ENCODE measurements at regions not wholly inside any gene's neighbourhood (a gene's known extent, or its start where the extent isn't known, plus 50 kb on each side); places are given as distances from the start of the nearest gene placed in this dataset.
"Not testable (repeated sequence)": the region's sequence is repeated elsewhere in the genome, so short reads cannot be mapped to it uniquely, and the experiment has no call there.

DNA sequence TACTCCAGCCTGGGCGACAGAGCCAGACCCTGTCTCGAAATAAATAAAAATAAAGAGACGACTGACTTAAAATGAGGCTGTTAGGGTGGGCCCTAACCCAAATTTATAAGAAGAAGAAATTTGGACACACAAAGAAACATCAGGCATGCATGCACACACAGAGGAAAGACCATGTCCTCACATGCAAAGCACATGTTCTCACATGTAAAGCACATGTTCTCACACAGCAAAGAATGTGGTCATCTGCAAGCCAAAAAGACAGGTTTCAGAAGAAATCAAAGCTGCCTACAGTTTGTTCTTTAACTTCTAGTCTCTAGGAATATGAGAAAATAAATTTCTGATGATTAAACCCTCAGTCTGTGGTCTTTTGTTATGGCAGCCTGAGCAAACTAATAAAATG, 132.3 kb upstream of the CRIM1 start:
- no peak for DNase-seq

DNA sequence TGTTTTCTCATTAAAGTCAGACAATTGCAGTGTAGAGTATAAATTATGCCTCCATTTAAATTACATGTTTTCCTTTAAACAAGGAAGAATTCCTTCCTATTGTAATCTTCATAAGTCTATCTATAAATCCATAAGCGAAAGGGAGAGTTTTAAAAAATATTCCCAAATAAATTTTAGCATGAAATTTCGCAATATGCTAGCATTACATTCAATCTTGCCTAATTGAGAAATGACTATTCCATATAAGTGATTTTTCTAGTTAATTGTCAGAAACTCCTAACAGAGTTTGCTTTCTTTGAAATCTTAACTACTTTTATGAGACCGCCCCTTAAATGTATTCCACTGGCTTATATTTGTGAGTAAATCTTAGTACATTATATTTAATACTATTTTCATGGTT, 133.1 kb upstream of the CRIM1 start:
- DNase-seq = no peak

GRCh38 chr2:36214691-36215090, 140.9 kb upstream of the CRIM1 start:
- DNase-seq = no peak

GRCh38 chr2:36203366-36203765, 152.2 kb upstream of the CRIM1 start:
- DNase-seq = no peak

- no peak for DNase-seq
These were observed 158.2 kb upstream of the CRIM1 start for GRCh38 chr2:36197181-36197971.

- no peak for DNase-seq
These were observed 161.9 kb upstream of the CRIM1 start for GRCh38 chr2:36193680-36194079.

GRCh38 chr2:36192983-36193382, 162.6 kb upstream of the CRIM1 start:
- DNase-seq = no peak

- no peak for DNase-seq
These were observed 165.5 kb upstream of the CRIM1 start for GRCh38 chr2:36190097-36190496.

DNA sequence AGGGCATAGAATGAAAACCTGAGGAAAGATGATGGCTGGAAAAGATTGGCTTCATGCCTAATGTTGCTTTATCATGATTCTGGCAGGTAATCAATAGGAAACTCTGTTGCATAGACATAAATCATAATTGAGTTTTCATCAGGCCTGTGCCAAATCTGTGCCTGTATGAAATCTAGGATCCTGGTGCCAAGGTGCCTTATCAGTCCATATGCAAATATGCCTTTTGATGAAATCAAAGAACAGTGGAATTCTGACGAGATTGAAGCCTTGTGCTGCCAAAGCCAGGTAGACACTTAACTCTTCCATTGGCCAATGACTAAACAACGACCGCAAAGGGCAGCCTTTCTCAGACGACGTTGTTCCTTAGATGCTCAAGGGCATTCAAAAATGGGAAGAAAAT, 170.0 kb upstream of the CRIM1 start:
- no peak for DNase-seq

GRCh38 chr2:36184848-36185247, 170.7 kb upstream of the CRIM1 start:
- no peak for DNase-seq

DNA sequence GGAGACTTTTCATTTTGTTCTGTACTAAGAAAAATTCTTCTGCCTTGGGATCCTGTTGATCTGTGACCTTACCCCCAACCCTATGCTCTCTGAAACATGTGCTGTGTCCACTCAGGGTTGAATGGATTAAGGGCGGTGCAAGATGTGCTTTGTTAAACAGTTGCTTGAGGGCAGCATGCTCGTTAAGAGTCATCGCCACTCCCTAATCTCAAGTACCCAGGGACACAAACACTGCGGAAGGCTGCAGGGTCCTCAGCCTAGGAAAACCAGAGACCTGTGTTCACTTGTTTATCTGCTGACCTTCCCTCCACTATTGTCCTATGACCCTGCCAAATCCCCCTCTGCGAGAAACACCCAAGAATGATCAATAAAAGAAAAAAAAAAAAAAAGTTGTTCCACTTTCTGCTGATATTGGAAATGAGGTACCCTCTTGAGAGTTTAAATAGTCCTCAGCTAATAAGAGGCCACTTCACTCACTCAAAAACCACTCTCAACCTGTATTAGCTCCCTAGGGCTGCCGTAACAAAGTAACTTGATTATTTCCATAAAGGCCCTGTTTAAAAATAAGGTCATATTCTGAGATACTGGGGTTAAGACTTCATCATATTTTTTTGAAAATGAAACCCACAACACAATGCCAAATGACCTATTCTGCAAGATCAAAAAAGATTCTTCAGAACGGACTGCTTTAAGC, 174.6 kb upstream of the CRIM1 start:
- not testable (repeated sequence) for DNase-seq

- not testable (repeated sequence) for DNase-seq
These were observed 175.3 kb upstream of the CRIM1 start for GRCh38 chr2:36180293-36180692.

- DNase-seq = not testable (repeated sequence)
These were observed 175.8 kb upstream of the CRIM1 start for GRCh38 chr2:36179668-36180269.

GRCh38 chr2:36178384-36178783, 177.2 kb upstream of the CRIM1 start:
- no peak for DNase-seq

DNA sequence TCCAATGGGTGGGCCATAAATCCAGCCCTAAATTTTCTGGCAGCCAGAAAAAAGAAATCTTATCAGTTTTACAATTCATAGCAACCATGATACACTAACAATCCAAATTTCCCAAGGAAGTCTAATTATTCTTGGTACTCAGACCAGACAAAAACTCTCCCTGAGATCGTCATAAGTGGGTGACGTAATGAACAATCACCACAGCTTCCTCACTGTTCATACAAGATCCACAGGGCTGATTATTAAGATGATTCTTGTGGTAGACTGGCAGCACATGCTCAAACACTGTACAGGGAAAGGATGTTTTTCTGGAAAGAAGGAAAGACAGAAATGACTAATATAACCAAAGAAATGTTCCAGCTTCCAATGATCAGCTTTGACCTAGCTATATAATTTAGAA, 178.3 kb upstream of the CRIM1 start:
- DNase-seq = no peak

DNA sequence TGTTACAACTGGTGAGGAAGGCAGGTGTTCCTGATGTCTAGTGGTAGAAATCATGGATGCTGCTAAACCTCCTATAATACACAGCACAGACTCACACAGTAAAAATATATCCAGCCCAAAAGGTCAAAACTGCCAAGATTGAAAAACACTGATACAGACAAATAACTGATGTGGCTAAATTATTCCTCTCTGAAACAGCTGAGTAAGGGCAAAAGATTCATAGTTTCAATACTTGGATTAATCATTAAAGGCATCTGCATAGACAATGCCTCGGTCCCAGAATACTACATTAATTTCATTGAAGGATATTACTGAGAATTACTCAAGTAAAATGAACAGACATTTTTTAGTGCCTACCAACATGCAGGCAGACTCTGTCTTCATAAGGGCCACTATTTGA, 180.7 kb upstream of the CRIM1 start:
- no peak for DNase-seq

DNA sequence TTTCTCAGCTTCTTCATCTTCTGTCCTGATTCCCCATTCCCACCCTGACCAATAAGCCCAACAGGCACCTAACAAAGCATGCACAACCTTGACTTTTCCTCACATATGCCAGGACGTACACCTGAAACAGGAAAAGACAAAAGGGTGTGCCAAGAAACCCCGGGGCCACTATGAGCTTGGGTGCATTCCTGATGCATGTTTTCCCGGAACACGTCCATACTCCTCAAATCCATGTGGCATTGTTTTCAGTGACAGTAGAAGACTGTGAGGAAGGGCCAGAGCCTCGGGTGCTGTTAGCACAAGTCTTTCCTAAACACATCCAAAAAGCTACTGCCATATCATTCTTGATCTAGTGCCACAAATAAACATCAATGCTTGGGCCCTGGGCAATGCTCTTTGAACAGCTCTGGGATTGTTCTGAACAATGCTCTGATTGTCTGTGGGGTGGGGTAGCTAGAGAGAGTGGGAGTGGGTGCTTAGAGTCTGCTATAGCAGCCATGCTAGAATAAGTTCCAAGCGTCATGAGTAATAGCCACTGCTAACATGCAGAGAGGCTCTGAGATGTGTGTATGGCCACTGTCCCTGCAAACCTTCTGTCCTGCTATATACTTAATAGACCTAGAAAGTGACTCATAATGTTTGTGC, 181.7 kb upstream of the CRIM1 start:
- DNase-seq = no peak

DNA sequence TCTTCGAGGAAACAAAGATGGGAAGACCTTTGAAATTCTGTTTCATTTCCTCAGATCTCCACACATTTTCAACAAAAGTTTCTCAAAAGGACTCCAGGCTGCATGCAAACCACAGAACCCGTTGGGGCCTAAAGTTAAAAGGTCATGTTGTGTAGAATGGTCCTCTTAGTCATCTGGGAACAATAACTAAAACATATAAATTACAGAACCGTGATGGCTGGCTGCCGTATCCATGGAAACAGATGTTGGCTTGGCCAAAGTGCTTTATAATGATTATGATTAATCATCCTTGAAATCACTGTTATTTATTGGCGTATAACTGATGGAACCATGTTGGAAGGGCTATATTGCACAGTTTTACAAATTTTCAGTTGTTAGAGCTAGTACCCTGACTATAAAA, 182.8 kb upstream of the CRIM1 start:
- no peak for DNase-seq

GRCh38 chr2:36170805-36171204, 184.8 kb upstream of the CRIM1 start:
- DNase-seq = no peak

GRCh38 chr2:36169843-36170242, 185.7 kb upstream of the CRIM1 start:
- DNase-seq = no peak

DNA sequence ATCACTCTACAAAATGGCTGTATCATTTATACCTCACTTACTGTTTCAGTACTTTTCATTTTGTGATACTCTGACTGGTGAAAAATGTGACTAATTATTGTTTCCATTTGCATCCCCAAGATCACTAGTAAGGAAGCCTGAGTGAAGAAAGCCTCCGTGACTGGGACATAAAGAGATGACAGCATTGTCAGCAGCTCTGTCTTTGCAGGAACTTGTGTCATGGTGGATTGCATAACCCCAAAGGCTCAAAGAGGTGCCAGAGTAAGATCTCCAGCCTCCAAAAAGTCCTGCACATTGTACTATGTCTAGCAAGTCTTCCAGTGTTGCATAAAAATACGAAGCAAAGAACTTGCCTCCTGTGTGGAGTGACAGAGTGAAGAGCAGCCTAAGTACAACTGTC, 187.5 kb upstream of the CRIM1 start:
- DNase-seq = no peak

DNA sequence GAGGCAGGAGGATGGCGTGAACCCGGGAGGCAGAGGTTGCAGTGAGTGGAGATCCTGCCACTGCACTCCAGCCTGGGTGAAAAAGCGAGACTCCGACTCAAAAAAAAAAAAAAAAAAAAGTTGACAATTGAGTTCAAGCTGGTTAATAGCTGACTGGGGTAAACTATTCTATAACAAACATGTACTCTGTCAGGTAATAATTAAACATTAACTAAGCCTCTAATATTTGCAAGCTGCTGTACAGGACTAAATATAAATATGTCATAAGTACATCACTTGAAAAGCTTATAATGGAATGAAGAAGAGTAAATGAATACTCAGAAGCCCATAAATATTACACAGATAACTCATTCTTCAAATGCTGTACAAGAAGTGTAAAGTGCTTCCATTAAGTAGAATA, 190.4 kb upstream of the CRIM1 start:
- no peak for DNase-seq

DNA sequence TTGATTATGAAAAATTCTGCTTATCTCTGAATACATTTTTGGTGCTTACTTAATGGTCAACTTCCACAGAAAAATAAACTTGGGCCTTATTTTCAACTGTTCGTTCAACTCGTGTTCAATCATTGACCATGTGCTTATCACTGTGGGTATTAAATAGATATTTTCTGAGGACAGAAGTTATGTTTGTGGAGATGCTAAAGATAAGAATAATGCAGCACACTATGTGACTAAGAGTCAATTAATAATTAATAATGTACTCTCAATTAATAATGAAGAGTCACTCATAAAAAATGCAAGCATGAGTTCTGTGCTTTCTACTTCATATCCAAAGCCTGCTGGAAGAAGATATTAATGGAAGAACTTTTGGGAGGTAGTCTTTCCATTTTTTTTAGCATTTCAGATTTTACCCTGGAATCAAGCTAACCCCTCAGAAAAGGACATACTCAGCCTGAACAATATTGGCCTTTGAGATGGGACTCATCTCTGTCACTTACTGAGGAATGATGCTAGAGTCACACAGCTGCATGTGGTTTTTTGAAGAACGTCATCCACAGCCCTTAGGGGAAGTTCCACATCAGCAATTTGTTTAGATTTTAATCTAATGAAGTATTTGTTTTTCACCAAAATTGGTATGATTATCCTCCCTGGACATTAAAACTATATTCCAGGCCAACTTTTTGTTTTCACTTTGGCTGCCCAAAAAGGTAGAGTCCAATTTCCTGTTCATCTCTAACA, 191.9 kb upstream of the CRIM1 start:
- DNase-seq = no peak

Measured in activated CD4-positive, CD25-positive, alpha-beta regulatory T cell treated with anti-CD3 and anti-CD28 coated beads, Interleukin-2, amount 50 U/mL, for 72 hours (primary cell).